NB4 (cell line): ENCODE measurements at regions not wholly inside any gene's neighbourhood (a gene's known extent, or its start where the extent isn't known, plus 50 kb on each side); places are given as distances from the start of the nearest gene placed in this dataset.

Source experiments
- CTCF ChIP-seq: IDR thresholded peaks from one replicate; pipeline ENCODE4 v1.5.1; 2012; ENCODE audit warnings: low read depth, low read length
- MAX ChIP-seq: IDR thresholded peaks from 2 replicates; pipeline ENCODE4 v1.6.1; 2011; ENCODE audit warnings: low read depth, low read length
- MYC ChIP-seq: IDR thresholded peaks from 2 replicates; pipeline ENCODE4 v1.6.1; 2011; ENCODE audit warnings: low read depth, low read length
- POLR2A ChIP-seq: IDR thresholded peaks from 2 replicates; pipeline ENCODE4 v1.6.1; 2011; ENCODE audit warnings: mild to moderate bottlenecking; ENCODE audit not compliant: insufficient read length; ENCODE audit errors: extremely low read depth

GRCh38 chr10:130764651-130765050, 546.9 kb downstream of the TCERG1L start:
- TF ChIP-seq CTCF (no peak), POLR2A (no peak), MAX (no peak), MYC (no peak)
